SK-N-SH (cell line): ENCODE measurements at regions not wholly inside any gene's neighbourhood (a gene's known extent, or its start where the extent isn't known, plus 50 kb on each side); places are given as distances from the start of the nearest gene placed in this dataset.

Source experiments
- CTCF ChIA-PET: fragments of 300-600, 350-600 bp; formaldehyde crosslinking; extraction: SDS; loops from one replicate; lab custom pipeline; 2021; lab: Yijun Ruan, JAX
- POLR2A ChIA-PET: fragments of 350-600 bp; sonication (Branson Sonifier 250); formaldehyde crosslinking; extraction: SDS; loops from one replicate; lab custom pipeline; 2020; ENCODE audit warnings: antibody characterized with exemption, inconsistent platforms; lab: Yijun Ruan, JAX
- DNase-seq: peaks from one replicate; pipeline ENCODE4 v3.0.0; 2012
- H2AFZ ChIP-seq: fragments of 200-600 bp; sonication (generic); 2 replicates; pipeline ENCODE4 v1.8.1; 2016; ENCODE audit warnings: antibody characterized with exemption, mild to moderate bottlenecking, low read depth
- H3F3A ChIP-seq: fragments of 200-600 bp; sonication (generic); replicated peaks from 2 replicates; pipeline ENCODE3; 2016; ENCODE audit warnings: antibody characterized with exemption, mild to moderate bottlenecking; ENCODE audit not compliant: insufficient read depth
- H3K27ac ChIP-seq, 2 experiments: fragments of 200-500 bp in 1 of 2; fragments of 200-600 bp in 1 of 2; sonication (Bioruptor generic) in 1 of 2; sonication (generic), shearing (Covaris generic) in 1 of 2; 2 replicates each; pipeline versions ENCODE4 v1.5.1 to v1.6.1; 2014 to 2016; ENCODE audit warnings: low read depth in 2 of 2, inconsistent platforms in 1 of 2, low read length in 1 of 2, mild to moderate bottlenecking in 1 of 2, mixed read lengths in 1 of 2
- H3K27me3 ChIP-seq: fragments of 200-600 bp; sonication (generic), shearing (Covaris generic); 2 replicates; pipeline ENCODE4 v1.6.1; 2016; ENCODE audit warnings: mixed run types; ENCODE audit not compliant: insufficient read depth
- H3K36me3 ChIP-seq, 2 experiments: fragments of 200-500 bp in 1 of 2; fragments of 200-600 bp in 1 of 2; sonication (Bioruptor generic) in 1 of 2; sonication (generic) in 1 of 2; replicated peaks in 1 of 2; 2 replicates each; pipeline versions ENCODE3 to v1.5.1; 2014 to 2016; ENCODE audit warnings: low read length in 1 of 2, mild to moderate bottlenecking in 1 of 2; ENCODE audit not compliant: insufficient read depth in 2 of 2, control insufficient read depth in 1 of 2
- H3K4me1 ChIP-seq, 2 experiments: fragments of 200-500 bp in 1 of 2; fragments of 200-600 bp in 1 of 2; sonication (Bioruptor generic) in 1 of 2; sonication (generic), shearing (Covaris generic) in 1 of 2; 2 replicates each; pipeline versions ENCODE4 v1.5.1 to v1.6.1; 2014 to 2016; ENCODE audit warnings: low read depth in 1 of 2, low read length in 1 of 2, mixed run types in 1 of 2; ENCODE audit not compliant: insufficient read depth in 2 of 2, control insufficient read depth in 1 of 2
- H3K4me2 ChIP-seq: fragments of 200-600 bp; sonication (generic), shearing (Covaris generic); 2 replicates; pipeline ENCODE4 v1.6.1; 2017; ENCODE audit warnings: mixed run types
- H3K4me3 ChIP-seq, 2 experiments: fragments of 200-500 bp in 1 of 2; fragments of 200-600 bp in 1 of 2; sonication (Bioruptor generic) in 1 of 2; sonication (generic), shearing (Covaris generic) in 1 of 2; 2 replicates each; pipeline versions ENCODE4 v1.5.1 to v1.8.1; 2014 to 2016; ENCODE audit warnings: low read depth in 2 of 2, inconsistent platforms in 1 of 2, low read length in 1 of 2, mild to moderate bottlenecking in 1 of 2, mixed read lengths in 1 of 2, moderate library complexity in 1 of 2
- H3K79me2 ChIP-seq: fragments of 200-600 bp; sonication (generic); 2 replicates; pipeline ENCODE4 v1.8.1; 2017; ENCODE audit warnings: mild to moderate bottlenecking; ENCODE audit not compliant: insufficient read depth
- H3K9ac ChIP-seq: fragments of 200-600 bp; sonication (generic); 2 replicates; pipeline ENCODE4 v1.6.1; 2017; ENCODE audit warnings: mixed run types
- H3K9me2 ChIP-seq: fragments of 200-600 bp; sonication (generic); 2 replicates; pipeline ENCODE4 v1.6.1; 2017; ENCODE audit warnings: mixed run types
- H3K9me3 ChIP-seq: fragments of 200-600 bp; sonication (generic); 2 replicates; pipeline ENCODE4 v1.6.1; 2017; ENCODE audit warnings: mixed run types, mild to moderate bottlenecking, moderate library complexity
- H4K20me1 ChIP-seq: fragments of 200-600 bp; sonication (generic); 2 replicates; pipeline ENCODE4 v1.6.1; 2017; ENCODE audit warnings: mild to moderate bottlenecking, mixed run types; ENCODE audit not compliant: insufficient read depth
- CHD2 ChIP-seq: fragments of 150-350 bp; IDR thresholded peaks from 2 replicates; pipeline ENCODE4 v1.6.1; 2018; ENCODE audit warnings: low read length; ENCODE audit not compliant: partially characterized antibody
- EP300 ChIP-seq, 2 experiments: IDR thresholded peaks; 2 replicates each; pipeline versions ENCODE4 v1.4.0 to v1.6.1; 2012; ENCODE audit warnings: borderline replicate concordance in 1 of 2, low read depth in 1 of 2, low read length in 1 of 2
- EZH2phosphoT487 ChIP-seq: fragments of 200-600 bp; sonication (generic); IDR thresholded peaks from 2 replicates; pipeline ENCODE4 v1.6.1; 2017; ENCODE audit warnings: low read depth, mixed run types, mild to moderate bottlenecking, antibody characterized with exemption, moderate library complexity, borderline replicate concordance
- FOXM1 ChIP-seq: IDR thresholded peaks from 2 replicates; pipeline ENCODE4 v1.4.0; 2012; ENCODE audit warnings: low read depth, mild to moderate bottlenecking
- GABPA ChIP-seq: IDR thresholded peaks from 2 replicates; pipeline ENCODE4 v1.4.0; 2012; ENCODE audit warnings: low read depth, mild to moderate bottlenecking
- GATA2 ChIP-seq: sonication (generic); formaldehyde crosslinking; IDR thresholded peaks from 2 replicates; pipeline ENCODE4 v1.5.0; 2020; ENCODE audit warnings: mild to moderate bottlenecking, missing genetic modification reagents
- MEF2A ChIP-seq: IDR thresholded peaks from 2 replicates; pipeline ENCODE4 v1.4.0; 2012; ENCODE audit warnings: low read depth, borderline replicate concordance
- MXI1 ChIP-seq: IDR thresholded peaks from 2 replicates; pipeline ENCODE4 v1.6.1; 2012; ENCODE audit warnings: mild to moderate bottlenecking, low read depth, low read length, improper control_type of control experiment
- NRF1 ChIP-seq: IDR thresholded peaks from 2 replicates; pipeline ENCODE4 v1.6.1; 2012; ENCODE audit warnings: low read depth, mild to moderate bottlenecking, low read length
- PBX3 ChIP-seq: IDR thresholded peaks from 2 replicates; pipeline ENCODE4; 2012
- RAD21 ChIP-seq: IDR thresholded peaks from 2 replicates; pipeline ENCODE4 v1.6.1; 2012; ENCODE audit warnings: mild to moderate bottlenecking, low read length
- TAF1 ChIP-seq: IDR thresholded peaks from 2 replicates; pipeline ENCODE4 v1.6.1; 2012; ENCODE audit warnings: low read depth, mild to moderate bottlenecking, low read length, moderate library complexity, borderline replicate concordance
- TCF12 ChIP-seq: IDR thresholded peaks from 2 replicates; pipeline ENCODE4 v1.4.0; 2012
- TEAD4 ChIP-seq: IDR thresholded peaks from 2 replicates; pipeline ENCODE4 v1.4.0; 2012; ENCODE audit warnings: mild to moderate bottlenecking, borderline replicate concordance; ENCODE audit not compliant: insufficient read depth
- USF2 ChIP-seq: fragments of 150-350 bp; IDR thresholded peaks from 2 replicates; pipeline ENCODE4 v1.6.1; 2017; ENCODE audit warnings: antibody characterized with exemption, low read length, low read depth, borderline replicate concordance
- YY1 ChIP-seq: IDR thresholded peaks from 2 replicates; pipeline ENCODE4 v1.4.0; 2012; ENCODE audit warnings: low read depth, mild to moderate bottlenecking
- ZBTB33 ChIP-seq: IDR thresholded peaks from 2 replicates; pipeline ENCODE4 v1.4.0; 2012; ENCODE audit warnings: low read depth, borderline replicate concordance
- WGBS: methylation state at CpG from one replicate; pipeline ENCODE4 v1.1.6; 2017; ENCODE audit warnings: low lambda C conversion rate; 5-methylcytosine and 5-hydroxymethylcytosine counted together
- TF ChIP-seq, protein P1 (sequence below): IDR thresholded peaks from 2 replicates; pipeline ENCODE4 v1.6.1; 2012; ENCODE audit warnings: mild to moderate bottlenecking, low read depth, low read length, moderate library complexity
- TF ChIP-seq, protein P2 (sequence below): fragments of 150-350 bp; IDR thresholded peaks from 2 replicates; pipeline ENCODE4 v1.6.1; 2016; ENCODE audit warnings: mild to moderate bottlenecking, low read depth, low read length
- TF ChIP-seq, protein P3 (sequence below): fragments of 200-600 bp; sonication (generic); IDR thresholded peaks from 2 replicates; pipeline ENCODE4 v1.6.1; 2017; ENCODE audit warnings: antibody characterized with exemption, mild to moderate bottlenecking, moderate library complexity
- TF ChIP-seq, protein P4 (sequence below): IDR thresholded peaks from 2 replicates; pipeline ENCODE4 v1.4.0; 2012; ENCODE audit warnings: low read depth, borderline replicate concordance

GRCh38 chr18:41073372-41073954 lies 881.6 kb upstream of the PIK3C3 start:
- Histone ChIP-seq H3F3A (peaks cover 23% of the 10 kb centered on the region), H3K4me2 (peak overlapping the region; percentile 65), H4K20me1 (no peaks in the 10 kb centered on the region), H3K9ac (peak overlapping the region; percentile 35; the same call in 1 of the 2 replicates), H3K9me3 (no peaks in the 10 kb centered on the region), H3K27ac (peak overlapping the region; percentile 69 to 85; a peak in 3 of 4 replicates), H3K36me3 (no peaks in the 10 kb centered on the region), H3K9me2 (no peaks in the 10 kb centered on the region), H3K4me3 (0 out of 4 replicates have a peak overlapping the region, but pooled peaks of 1 of the 2 experiments have one; percentile 6), H3K27me3 (no peaks in the 10 kb centered on the region), H3K4me1 (peaks cover 0 to 14% of the 10 kb centered on the region in 2 experiments), H3K79me2 (no peaks in the 10 kb centered on the region), H2AFZ (no peak overlapping the region)
- CTCF ChIA-PET, result no interaction called here
- POLR2A ChIA-PET, result no interaction called here
- no peak for DNase-seq
- WGBS, result 53% methylated on average over 3 of the region's 3 CpGs
- TF ChIP-seq TEAD4 (peak; percentile 93), GABPA (no peak), TCF12 (peak; percentile 87), PBX3 (peak; percentile 74), MEF2A (peak; percentile 81; the same call in 1 of the 2 replicates), ZBTB33 (no peak), FOXM1 (peak; percentile 74; the same call in 1 of the 2 replicates), YY1 (no peak), NRF1 (no peak), RAD21 (no peak), EP300 (IDR thresholded peaks at IDR 0.05; ENCODE audit: borderline replicate concordance in 1 of 2, low read depth in 1 of 2, low read length in 1 of 2) (peak in 1 of 2 experiments; percentile 89; a peak in 2 of 4 replicates), USF2 (no peak), TAF1 (no peak), EZH2phosphoT487 (no peak), GATA2 (CRISPR knock-in tag) (no peak), MXI1 (no peak), CHD2 (no peak)
- TF ChIP-seq, protein P1, sequence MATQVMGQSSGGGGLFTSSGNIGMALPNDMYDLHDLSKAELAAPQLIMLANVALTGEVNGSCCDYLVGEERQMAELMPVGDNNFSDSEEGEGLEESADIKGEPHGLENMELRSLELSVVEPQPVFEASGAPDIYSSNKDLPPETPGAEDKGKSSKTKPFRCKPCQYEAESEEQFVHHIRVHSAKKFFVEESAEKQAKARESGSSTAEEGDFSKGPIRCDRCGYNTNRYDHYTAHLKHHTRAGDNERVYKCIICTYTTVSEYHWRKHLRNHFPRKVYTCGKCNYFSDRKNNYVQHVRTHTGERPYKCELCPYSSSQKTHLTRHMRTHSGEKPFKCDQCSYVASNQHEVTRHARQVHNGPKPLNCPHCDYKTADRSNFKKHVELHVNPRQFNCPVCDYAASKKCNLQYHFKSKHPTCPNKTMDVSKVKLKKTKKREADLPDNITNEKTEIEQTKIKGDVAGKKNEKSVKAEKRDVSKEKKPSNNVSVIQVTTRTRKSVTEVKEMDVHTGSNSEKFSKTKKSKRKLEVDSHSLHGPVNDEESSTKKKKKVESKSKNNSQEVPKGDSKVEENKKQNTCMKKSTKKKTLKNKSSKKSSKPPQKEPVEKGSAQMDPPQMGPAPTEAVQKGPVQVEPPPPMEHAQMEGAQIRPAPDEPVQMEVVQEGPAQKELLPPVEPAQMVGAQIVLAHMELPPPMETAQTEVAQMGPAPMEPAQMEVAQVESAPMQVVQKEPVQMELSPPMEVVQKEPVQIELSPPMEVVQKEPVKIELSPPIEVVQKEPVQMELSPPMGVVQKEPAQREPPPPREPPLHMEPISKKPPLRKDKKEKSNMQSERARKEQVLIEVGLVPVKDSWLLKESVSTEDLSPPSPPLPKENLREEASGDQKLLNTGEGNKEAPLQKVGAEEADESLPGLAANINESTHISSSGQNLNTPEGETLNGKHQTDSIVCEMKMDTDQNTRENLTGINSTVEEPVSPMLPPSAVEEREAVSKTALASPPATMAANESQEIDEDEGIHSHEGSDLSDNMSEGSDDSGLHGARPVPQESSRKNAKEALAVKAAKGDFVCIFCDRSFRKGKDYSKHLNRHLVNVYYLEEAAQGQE, result no peak
- TF ChIP-seq, protein P2, sequence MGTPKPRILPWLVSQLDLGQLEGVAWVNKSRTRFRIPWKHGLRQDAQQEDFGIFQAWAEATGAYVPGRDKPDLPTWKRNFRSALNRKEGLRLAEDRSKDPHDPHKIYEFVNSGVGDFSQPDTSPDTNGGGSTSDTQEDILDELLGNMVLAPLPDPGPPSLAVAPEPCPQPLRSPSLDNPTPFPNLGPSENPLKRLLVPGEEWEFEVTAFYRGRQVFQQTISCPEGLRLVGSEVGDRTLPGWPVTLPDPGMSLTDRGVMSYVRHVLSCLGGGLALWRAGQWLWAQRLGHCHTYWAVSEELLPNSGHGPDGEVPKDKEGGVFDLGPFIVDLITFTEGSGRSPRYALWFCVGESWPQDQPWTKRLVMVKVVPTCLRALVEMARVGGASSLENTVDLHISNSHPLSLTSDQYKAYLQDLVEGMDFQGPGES, result no peak
- TF ChIP-seq, protein P3, sequence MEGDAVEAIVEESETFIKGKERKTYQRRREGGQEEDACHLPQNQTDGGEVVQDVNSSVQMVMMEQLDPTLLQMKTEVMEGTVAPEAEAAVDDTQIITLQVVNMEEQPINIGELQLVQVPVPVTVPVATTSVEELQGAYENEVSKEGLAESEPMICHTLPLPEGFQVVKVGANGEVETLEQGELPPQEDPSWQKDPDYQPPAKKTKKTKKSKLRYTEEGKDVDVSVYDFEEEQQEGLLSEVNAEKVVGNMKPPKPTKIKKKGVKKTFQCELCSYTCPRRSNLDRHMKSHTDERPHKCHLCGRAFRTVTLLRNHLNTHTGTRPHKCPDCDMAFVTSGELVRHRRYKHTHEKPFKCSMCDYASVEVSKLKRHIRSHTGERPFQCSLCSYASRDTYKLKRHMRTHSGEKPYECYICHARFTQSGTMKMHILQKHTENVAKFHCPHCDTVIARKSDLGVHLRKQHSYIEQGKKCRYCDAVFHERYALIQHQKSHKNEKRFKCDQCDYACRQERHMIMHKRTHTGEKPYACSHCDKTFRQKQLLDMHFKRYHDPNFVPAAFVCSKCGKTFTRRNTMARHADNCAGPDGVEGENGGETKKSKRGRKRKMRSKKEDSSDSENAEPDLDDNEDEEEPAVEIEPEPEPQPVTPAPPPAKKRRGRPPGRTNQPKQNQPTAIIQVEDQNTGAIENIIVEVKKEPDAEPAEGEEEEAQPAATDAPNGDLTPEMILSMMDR, result no peak
- TF ChIP-seq, protein P4, sequence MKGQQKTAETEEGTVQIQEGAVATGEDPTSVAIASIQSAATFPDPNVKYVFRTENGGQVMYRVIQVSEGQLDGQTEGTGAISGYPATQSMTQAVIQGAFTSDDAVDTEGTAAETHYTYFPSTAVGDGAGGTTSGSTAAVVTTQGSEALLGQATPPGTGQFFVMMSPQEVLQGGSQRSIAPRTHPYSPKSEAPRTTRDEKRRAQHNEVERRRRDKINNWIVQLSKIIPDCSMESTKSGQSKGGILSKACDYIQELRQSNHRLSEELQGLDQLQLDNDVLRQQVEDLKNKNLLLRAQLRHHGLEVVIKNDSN, result no peak
